PFSK-1 (cell line): ENCODE measurements at regions not wholly inside any gene's neighbourhood (a gene's known extent, or its start where the extent isn't known, plus 50 kb on each side); places are given as distances from the start of the nearest gene placed in this dataset.

ENCODE experiments used
- FOXP2 ChIP-seq: optimal IDR thresholded peaks from 2 replicates; pipeline ENCODE3; 2011; ENCODE audit warnings: borderline replicate concordance, control low read depth, inconsistent platforms; ENCODE audit not compliant: insufficient read depth; ENCODE audit errors: extremely low read length, extremely low read depth
- POLR2AphosphoS5 ChIP-seq: IDR thresholded peaks from 2 replicates; pipeline ENCODE4 v1.6.1; 2012; ENCODE audit warnings: low read depth, mild to moderate bottlenecking, control low read depth, low read length, moderate library complexity
- REST ChIP-seq, 2 experiments: IDR thresholded peaks; 2 replicates each; pipeline versions ENCODE4 v1.6.1 to v1.8.0; 2011 to 2012; ENCODE audit warnings: low read depth in 2 of 2, low read length in 2 of 2, control low read depth in 1 of 2, inconsistent platforms in 1 of 2, mild to moderate bottlenecking in 1 of 2, moderate library complexity in 1 of 2; ENCODE audit not compliant: insufficient read depth in 1 of 2
- SIN3A ChIP-seq: IDR thresholded peaks from 2 replicates; pipeline ENCODE4 v1.6.1; 2012; ENCODE audit warnings: mild to moderate bottlenecking, low read length, moderate library complexity, borderline replicate concordance; ENCODE audit not compliant: insufficient read depth
- TAF1 ChIP-seq: IDR thresholded peaks from 2 replicates; pipeline ENCODE4 v1.6.1; 2012; ENCODE audit warnings: low read length, control low read depth, borderline replicate concordance; ENCODE audit not compliant: insufficient read depth

GRCh38 chr5:103436656-103437055, 125.9 kb downstream of the NUDT12 start:
- TF ChIP-seq POLR2AphosphoS5 (no peak), SIN3A (no peak), REST (IDR thresholded peaks at IDR 0.05; ENCODE audit: insufficient read depth in 1 of 2, low read depth in 2 of 2, low read length in 2 of 2) (no peak), TAF1 (no peak), FOXP2 (no peak)
